Activated T-cell treated with anti-CD3 and anti-CD28 coated beads, Interleukin-2, amount 50 U/mL, for 4 hours (primary cell): ENCODE measurements at regions not wholly inside any gene's neighbourhood (a gene's known extent, or its start where the extent isn't known, plus 50 kb on each side); places are given as distances from the start of the nearest gene placed in this dataset.
"Not testable (repeated sequence)": the region's sequence is repeated elsewhere in the genome, so short reads cannot be mapped to it uniquely, and the experiment has no call there.

Experiments
- ATAC-seq, 2 donors: fragments of 200-7000 bp; cut with Tn5 transposase; one replicate each; pipeline ENCODE4 v1.10.0; 2021
- DNase-seq: peaks from one replicate; pipeline ENCODE4 v3.0.0-alpha.2; 2020
- H3K27me3 Mint-ChIP-seq: one replicate; pipeline ENCODE4 v1.8.0; 2021; ENCODE audit warnings: low read depth, mixed read lengths
- H3K36me3 Mint-ChIP-seq: one replicate; pipeline ENCODE4 v1.8.0; 2022; ENCODE audit warnings: mixed read lengths; ENCODE audit not compliant: insufficient read depth
- H3K4me1 Mint-ChIP-seq: one replicate; pipeline ENCODE4 v1.8.0; 2021; ENCODE audit warnings: low read depth, mixed read lengths
- H3K4me3 Mint-ChIP-seq: one replicate; pipeline ENCODE4 v1.8.0; 2021; ENCODE audit warnings: mild to moderate bottlenecking, moderate library complexity, mixed read lengths
- H3K9me3 Mint-ChIP-seq: one replicate; pipeline ENCODE4 v1.8.0; 2021; ENCODE audit warnings: mixed read lengths

DNA sequence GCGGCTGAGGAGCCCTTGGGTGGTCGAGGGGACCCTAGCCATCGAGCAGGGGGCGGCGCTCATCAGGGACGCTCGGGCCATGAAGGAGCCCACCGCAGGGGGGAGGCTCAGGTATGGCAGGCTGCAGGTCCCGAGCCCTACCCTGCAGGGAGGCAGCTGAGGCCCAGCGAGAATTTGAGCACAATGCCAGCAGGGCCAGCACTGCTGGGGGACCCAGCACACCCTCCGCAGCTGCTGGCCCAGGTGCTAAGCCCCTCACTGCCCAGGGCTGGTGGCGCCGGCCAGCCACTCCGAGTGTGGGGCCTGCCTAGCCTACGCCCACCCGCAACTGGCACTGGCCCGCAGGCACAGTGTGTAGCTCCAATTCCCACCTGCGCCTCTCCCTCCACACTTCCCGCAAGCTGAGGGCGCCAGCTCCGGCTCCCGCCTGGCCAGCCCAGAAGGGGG is 325.4 kb upstream of the FRG1 start:
- no peak for DNase-seq
- no peak overlapping the region for H3K4me3 Mint-ChIP-seq
- no peaks in the 10 kb centered on the region for H3K4me1 Mint-ChIP-seq
- no peaks in the 10 kb centered on the region for H3K36me3 Mint-ChIP-seq
- peaks cover 3% of the 10 kb centered on the region for H3K9me3 Mint-ChIP-seq
- H3K27me3 Mint-ChIP-seq, result no peaks in the 10 kb centered on the region
- ATAC-seq, result no peak

GRCh38 chr4:189617741-189618140 is 322.9 kb upstream of the FRG1 start:
- H3K27me3 Mint-ChIP-seq, ATAC-seq, H3K4me3 Mint-ChIP-seq, DNase-seq, H3K9me3 Mint-ChIP-seq, H3K4me1 Mint-ChIP-seq, H3K36me3 Mint-ChIP-seq: not testable (repeated sequence)

GRCh38 chr4:189619441-189620250 is 321.0 kb upstream of the FRG1 start:
- H3K36me3 Mint-ChIP-seq, H3K9me3 Mint-ChIP-seq, DNase-seq, H3K4me3 Mint-ChIP-seq, H3K4me1 Mint-ChIP-seq, ATAC-seq, H3K27me3 Mint-ChIP-seq: not testable (repeated sequence)

GRCh38 chr4:189622574-189622973 is 318.1 kb upstream of the FRG1 start:
- H3K4me1 Mint-ChIP-seq, H3K9me3 Mint-ChIP-seq, H3K4me3 Mint-ChIP-seq, H3K36me3 Mint-ChIP-seq, H3K27me3 Mint-ChIP-seq, DNase-seq: not testable (repeated sequence)
- ATAC-seq, result peak in 1 of 2 donors; percentile 57

GRCh38 chr4:189627041-189627440 is 313.6 kb upstream of the FRG1 start:
- not testable (repeated sequence) for ATAC-seq, H3K9me3 Mint-ChIP-seq

DNA sequence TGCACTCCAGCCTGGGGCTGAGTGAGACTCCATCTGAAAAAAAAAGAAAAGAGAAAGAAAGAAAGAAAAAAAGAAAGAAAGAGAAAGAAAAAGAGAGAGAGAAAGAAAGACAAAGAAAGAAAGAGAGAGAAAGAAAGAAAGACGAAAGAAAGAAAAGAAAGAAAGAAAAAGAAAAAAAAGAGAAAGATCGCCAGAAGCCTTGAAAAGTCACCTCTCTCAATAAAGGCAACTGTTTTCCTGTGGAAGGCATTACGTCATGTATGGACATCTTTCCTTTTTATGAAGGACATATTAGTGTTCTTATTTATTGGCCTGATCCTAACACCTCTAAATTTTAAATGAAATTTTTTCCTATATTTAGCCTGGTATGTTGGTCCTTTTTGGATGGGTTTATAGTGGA is 310.9 kb upstream of the FRG1 start:
- H3K9me3 Mint-ChIP-seq, H3K36me3 Mint-ChIP-seq, ATAC-seq, H3K4me1 Mint-ChIP-seq, DNase-seq, H3K4me3 Mint-ChIP-seq, H3K27me3 Mint-ChIP-seq: not testable (repeated sequence)

More at GRCh38 chr4:189627041-189627440, 313.6 kb upstream of the FRG1 start:
- H3K36me3 Mint-ChIP-seq, H3K4me1 Mint-ChIP-seq, H3K27me3 Mint-ChIP-seq, DNase-seq, H3K4me3 Mint-ChIP-seq: not testable (repeated sequence)

DNA sequence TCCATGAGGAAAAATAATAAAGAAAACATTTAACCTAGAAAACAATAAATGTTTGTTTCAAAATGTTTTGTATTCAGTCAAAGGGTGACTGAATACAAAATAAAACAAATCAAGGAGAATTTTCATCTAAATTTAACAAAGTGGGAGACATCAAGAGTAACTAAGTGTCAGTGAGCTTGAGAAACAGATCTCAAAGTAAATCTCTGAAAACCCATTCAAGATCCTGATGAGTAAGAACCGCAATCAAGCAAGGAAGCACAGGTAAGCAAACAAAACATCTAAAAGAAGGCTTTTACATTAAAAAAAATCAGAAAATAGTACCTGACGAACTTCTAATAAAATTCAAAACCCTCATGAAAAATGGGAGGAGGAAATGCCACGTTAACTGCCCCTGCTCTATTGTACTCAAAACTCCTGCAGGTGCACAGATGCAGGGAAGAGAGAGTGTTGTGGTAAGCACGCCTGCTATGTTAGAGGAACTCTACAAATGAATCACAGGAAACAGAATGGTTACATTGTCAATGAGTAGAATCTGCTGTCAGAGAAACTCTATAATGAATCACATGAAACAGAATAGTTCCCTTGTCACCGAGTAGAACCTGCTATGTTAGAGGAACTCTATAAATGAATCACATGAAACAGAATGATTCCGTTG is 309.6 kb upstream of the FRG1 start:
- not testable (repeated sequence) for H3K27me3 Mint-ChIP-seq, H3K4me1 Mint-ChIP-seq, H3K9me3 Mint-ChIP-seq, H3K36me3 Mint-ChIP-seq, DNase-seq, H3K4me3 Mint-ChIP-seq
- ATAC-seq, result peak; percentile 84

DNA sequence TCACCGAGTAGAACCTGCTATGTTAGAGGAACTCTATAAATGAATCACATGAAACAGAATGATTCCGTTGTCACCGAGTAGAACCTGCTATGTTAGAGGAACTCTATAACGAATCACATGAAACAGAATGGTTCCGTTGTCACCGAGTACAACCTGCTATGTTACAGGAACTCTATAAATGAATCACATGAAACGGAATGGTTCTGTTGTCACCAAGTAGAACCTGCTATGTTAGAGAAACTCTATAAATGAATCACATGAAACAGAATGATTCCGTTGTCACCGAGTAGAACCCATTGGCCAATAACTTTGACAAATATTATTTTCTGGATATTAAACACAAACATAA is 309.1 kb upstream of the FRG1 start:
- H3K4me3 Mint-ChIP-seq, DNase-seq, ATAC-seq, H3K4me1 Mint-ChIP-seq, H3K27me3 Mint-ChIP-seq, H3K36me3 Mint-ChIP-seq, H3K9me3 Mint-ChIP-seq: not testable (repeated sequence)

DNA sequence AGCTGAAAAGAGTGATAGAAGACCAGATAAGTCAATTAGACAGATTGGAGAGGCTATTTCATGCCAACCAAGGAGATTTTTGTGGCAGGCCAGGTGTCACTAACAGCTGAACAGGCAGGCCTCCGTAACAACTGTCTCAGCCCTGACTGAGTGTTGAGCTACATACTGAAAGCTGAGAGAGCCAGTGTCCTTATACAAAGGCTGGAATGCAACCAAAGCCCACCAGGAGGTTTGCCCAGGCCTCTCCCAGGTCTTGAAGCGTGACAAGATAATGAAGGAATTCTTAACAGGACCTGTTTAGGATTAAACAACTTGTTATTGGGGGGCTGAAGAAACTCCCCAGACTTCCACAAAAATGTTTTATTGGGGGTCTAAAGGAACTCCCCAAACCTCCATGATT is 290.2 kb upstream of the FRG1 start:
- H3K4me3 Mint-ChIP-seq, H3K9me3 Mint-ChIP-seq, H3K36me3 Mint-ChIP-seq, ATAC-seq, DNase-seq, H3K4me1 Mint-ChIP-seq, H3K27me3 Mint-ChIP-seq: not testable (repeated sequence)

GRCh38 chr4:189653130-189653653 is 287.5 kb upstream of the FRG1 start:
- ATAC-seq, H3K4me1 Mint-ChIP-seq, H3K27me3 Mint-ChIP-seq, H3K36me3 Mint-ChIP-seq, DNase-seq, H3K4me3 Mint-ChIP-seq, H3K9me3 Mint-ChIP-seq: not testable (repeated sequence)

DNA sequence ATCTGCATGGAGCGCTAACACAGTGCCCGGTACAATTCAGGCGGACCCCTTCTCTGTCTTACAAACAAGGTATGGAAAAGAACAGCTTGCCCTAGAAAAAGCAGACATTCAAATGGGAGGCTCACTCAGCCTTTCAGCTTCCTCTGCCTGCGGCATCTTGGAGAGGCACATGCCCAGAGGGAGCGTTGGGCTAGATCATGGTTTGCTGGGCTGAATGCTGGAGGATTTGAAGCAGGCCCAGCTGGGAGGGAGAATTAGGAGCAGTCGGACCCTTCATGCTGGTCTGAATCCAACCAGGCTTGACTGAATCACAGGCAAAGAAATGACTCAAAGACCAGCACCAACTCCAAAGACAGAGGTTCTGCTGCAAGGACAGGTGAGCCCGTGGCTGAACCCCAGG is 286.7 kb upstream of the FRG1 start:
- H3K4me3 Mint-ChIP-seq, ATAC-seq, H3K27me3 Mint-ChIP-seq, DNase-seq, H3K4me1 Mint-ChIP-seq, H3K9me3 Mint-ChIP-seq, H3K36me3 Mint-ChIP-seq: not testable (repeated sequence)

- H3K9me3 Mint-ChIP-seq, H3K4me3 Mint-ChIP-seq, ATAC-seq, H3K36me3 Mint-ChIP-seq, H3K4me1 Mint-ChIP-seq, DNase-seq, H3K27me3 Mint-ChIP-seq: not testable (repeated sequence)
These were observed 286.3 kb upstream of the FRG1 start for GRCh38 chr4:189654396-189654795.

- DNase-seq, H3K9me3 Mint-ChIP-seq, H3K27me3 Mint-ChIP-seq, H3K4me1 Mint-ChIP-seq, ATAC-seq, H3K36me3 Mint-ChIP-seq, H3K4me3 Mint-ChIP-seq: not testable (repeated sequence)
These were observed 284.9 kb upstream of the FRG1 start for GRCh38 chr4:189655817-189656216.

GRCh38 chr4:189656641-189657040 is 284.0 kb upstream of the FRG1 start:
- DNase-seq, result no peak
- Mint-ChIP-seq H3K9me3 (no peaks in the 10 kb centered on the region), H3K36me3 (no peaks in the 10 kb centered on the region), H3K4me1 (no peaks in the 10 kb centered on the region), H3K27me3 (no peaks in the 10 kb centered on the region), H3K4me3 (no peak overlapping the region)
- ATAC-seq, result no peak

- not testable (repeated sequence) for H3K4me1 Mint-ChIP-seq, ATAC-seq, H3K27me3 Mint-ChIP-seq, H3K9me3 Mint-ChIP-seq, H3K4me3 Mint-ChIP-seq, DNase-seq, H3K36me3 Mint-ChIP-seq
These were observed 282.4 kb upstream of the FRG1 start for GRCh38 chr4:189658259-189658658.
